Lower leg skin (tissue), 3 donors: ENCODE measurements at regions not wholly inside any gene's neighbourhood (a gene's known extent, or its start where the extent isn't known, plus 50 kb on each side); places are given as distances from the start of the nearest gene placed in this dataset.

Experiments
- POLR2A ChIP-seq, 2 donors: fragments of 450-650 bp; IDR thresholded peaks; one replicate each; pipeline ENCODE4 v1.6.1; 2016 to 2017; ENCODE audit warnings: antibody characterized with exemption in 2 of 2, mild to moderate bottlenecking in 1 of 2, moderate library complexity in 1 of 2
- TF ChIP-seq, protein P1 (sequence below), 3 donors: fragments of 450-650 bp; IDR thresholded peaks; one replicate each; pipeline ENCODE4 v1.5.1; 2016; ENCODE audit warnings: antibody characterized with exemption in 3 of 3, mild to moderate bottlenecking in 3 of 3, moderate library complexity in 2 of 3

DNA sequence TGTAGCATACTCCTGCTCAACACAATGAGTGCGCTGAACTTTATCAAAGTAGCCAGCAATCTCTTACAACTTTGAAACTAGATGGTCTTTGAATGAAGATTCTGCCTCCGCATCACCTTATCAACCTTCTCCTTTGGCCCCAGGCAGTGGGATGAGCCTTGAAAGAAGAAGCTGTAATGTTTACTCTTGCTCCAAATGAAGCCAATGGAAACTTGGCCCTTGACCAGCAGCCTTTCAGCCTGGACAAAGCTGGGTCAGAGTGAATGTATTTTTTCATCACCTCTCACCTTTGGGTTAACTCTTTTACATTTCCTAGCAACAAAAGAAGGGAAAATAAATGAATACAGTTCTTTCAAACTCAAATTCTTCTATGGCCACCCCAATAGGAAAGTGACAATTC, 359.1 kb downstream of the KCNA4 start:
- TF ChIP-seq, protein P1, sequence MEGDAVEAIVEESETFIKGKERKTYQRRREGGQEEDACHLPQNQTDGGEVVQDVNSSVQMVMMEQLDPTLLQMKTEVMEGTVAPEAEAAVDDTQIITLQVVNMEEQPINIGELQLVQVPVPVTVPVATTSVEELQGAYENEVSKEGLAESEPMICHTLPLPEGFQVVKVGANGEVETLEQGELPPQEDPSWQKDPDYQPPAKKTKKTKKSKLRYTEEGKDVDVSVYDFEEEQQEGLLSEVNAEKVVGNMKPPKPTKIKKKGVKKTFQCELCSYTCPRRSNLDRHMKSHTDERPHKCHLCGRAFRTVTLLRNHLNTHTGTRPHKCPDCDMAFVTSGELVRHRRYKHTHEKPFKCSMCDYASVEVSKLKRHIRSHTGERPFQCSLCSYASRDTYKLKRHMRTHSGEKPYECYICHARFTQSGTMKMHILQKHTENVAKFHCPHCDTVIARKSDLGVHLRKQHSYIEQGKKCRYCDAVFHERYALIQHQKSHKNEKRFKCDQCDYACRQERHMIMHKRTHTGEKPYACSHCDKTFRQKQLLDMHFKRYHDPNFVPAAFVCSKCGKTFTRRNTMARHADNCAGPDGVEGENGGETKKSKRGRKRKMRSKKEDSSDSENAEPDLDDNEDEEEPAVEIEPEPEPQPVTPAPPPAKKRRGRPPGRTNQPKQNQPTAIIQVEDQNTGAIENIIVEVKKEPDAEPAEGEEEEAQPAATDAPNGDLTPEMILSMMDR (IDR thresholded peaks at IDR 0.05) = no peak
- no peak for TF ChIP-seq POLR2A (IDR thresholded peaks at IDR 0.05)
